ENCODE measurements at regions not wholly inside any gene's neighbourhood (a gene's known extent, or its start where the extent isn't known, plus 50 kb on each side); places are given as distances from the start of the nearest gene placed in this dataset.

- TF ChIP-seq CTCF (IDR thresholded peaks at IDR 0.05): no peak
- TF ChIP-seq POLR2A (IDR thresholded peaks at IDR 0.05): no peak
These were observed 454.6 kb upstream of the TRIB2 start for GRCh38 chr2:12261986-12262680.

Measured in right lobe of liver (tissue), 4 donors.